Loucy (cell line): ENCODE measurements at regions not wholly inside any gene's neighbourhood (a gene's known extent, or its start where the extent isn't known, plus 50 kb on each side); places are given as distances from the start of the nearest gene placed in this dataset.

Source experiments
- H2AFZ ChIP-seq: fragments of 200-600 bp; sonication (generic); 2 replicates; pipeline ENCODE4 v1.6.0; 2016; ENCODE audit warnings: antibody characterized with exemption, mild to moderate bottlenecking, low read length, moderate library complexity
- H3F3A ChIP-seq: fragments of 200-600 bp; 2 replicates; pipeline ENCODE4 v1.6.0; 2016; ENCODE audit warnings: antibody characterized with exemption, low read depth, mild to moderate bottlenecking
- H3K27me3 ChIP-seq: fragments of 200-600 bp; sonication (generic); 2 replicates; pipeline ENCODE4 v1.6.1; 2014; ENCODE audit warnings: low read length, mild to moderate bottlenecking; ENCODE audit not compliant: insufficient read depth, poor library complexity, severe bottlenecking
- H3K36me3 ChIP-seq: fragments of 200-600 bp; sonication (generic); 2 replicates; pipeline ENCODE4 v1.6.1; 2016; ENCODE audit warnings: low read length; ENCODE audit not compliant: insufficient read depth
- H3K4me1 ChIP-seq: fragments of 200-600 bp; sonication (generic); 2 replicates; pipeline ENCODE4 v1.5.1; 2014; ENCODE audit warnings: low read length, mild to moderate bottlenecking; ENCODE audit not compliant: insufficient read depth, poor library complexity, severe bottlenecking
- H3K4me2 ChIP-seq: fragments of 200-600 bp; sonication (generic); 2 replicates; pipeline ENCODE4 v1.6.0; 2014; ENCODE audit warnings: antibody characterized with exemption, low read length, low read depth, mild to moderate bottlenecking; ENCODE audit not compliant: poor library complexity, severe bottlenecking
- H3K4me3 ChIP-seq: fragments of 200-600 bp; sonication (generic); 2 replicates; pipeline ENCODE4 v1.5.1; 2014; ENCODE audit warnings: low read length, mild to moderate bottlenecking, mixed read lengths; ENCODE audit not compliant: poor library complexity, severe bottlenecking
- H3K79me2 ChIP-seq: fragments of 200-600 bp; sonication (generic); 2 replicates; pipeline ENCODE4 v1.6.1; 2014; ENCODE audit warnings: low read length; ENCODE audit not compliant: insufficient read depth
- H3K9ac ChIP-seq: fragments of 200-600 bp; sonication (generic); 2 replicates; pipeline ENCODE4 v1.6.0; 2014; ENCODE audit warnings: mild to moderate bottlenecking, low read depth, low read length, moderate library complexity; ENCODE audit not compliant: poor library complexity, severe bottlenecking
- H3K9me2 ChIP-seq: fragments of 200-600 bp; sonication (generic); replicated peaks from 2 replicates; pipeline ENCODE4 v1.6.1; 2016; ENCODE audit warnings: low read depth, low read length, mixed read lengths
- H3K9me3 ChIP-seq: fragments of 200-600 bp; sonication (generic); 2 replicates; pipeline ENCODE4 v1.6.1; 2014; ENCODE audit warnings: mild to moderate bottlenecking, antibody characterized with exemption, low read length, low read depth; ENCODE audit not compliant: insufficient read depth
- H4K20me1 ChIP-seq: fragments of 200-600 bp; sonication (generic); 2 replicates; pipeline ENCODE4 v1.6.0; 2014; ENCODE audit warnings: antibody characterized with exemption, low read length, mild to moderate bottlenecking; ENCODE audit not compliant: insufficient read depth, poor library complexity, severe bottlenecking
- CTCF ChIP-seq: fragments of 200-600 bp; sonication (generic); conservative IDR thresholded peaks from 2 replicates; pipeline ENCODE4 v1.5.1; 2014; ENCODE audit warnings: mild to moderate bottlenecking, antibody characterized with exemption, low read length
- EZH2phosphoT487 ChIP-seq: fragments of 200-600 bp; IDR thresholded peaks from 2 replicates; pipeline ENCODE4 v1.6.1; 2018; ENCODE audit warnings: antibody characterized with exemption, mild to moderate bottlenecking, moderate library complexity, borderline replicate concordance

GRCh38 chr3:75138345-75138744 lies 523.9 kb upstream of the CNTN3 start:
- Histone ChIP-seq H3K9me2 (no peaks in the 10 kb centered on the region), H3K27me3 (no peaks in the 10 kb centered on the region), H4K20me1 (no peaks in the 10 kb centered on the region), H3K9ac (no peak overlapping the region), H3K9me3 (no peaks in the 10 kb centered on the region; the same call in 1 of the 2 replicates), H3K4me2 (no peak overlapping the region), H3K36me3 (no peaks in the 10 kb centered on the region), H3K4me1 (no peaks in the 10 kb centered on the region), H3K79me2 (no peaks in the 10 kb centered on the region), H3F3A (no peaks in the 10 kb centered on the region), H3K4me3 (no peak overlapping the region), H2AFZ (no peak overlapping the region)
- TF ChIP-seq CTCF = no peak
- TF ChIP-seq EZH2phosphoT487 = no peak

GRCh38 chr3:75140904-75141615 lies 523.1 kb upstream of the FRG2C start:
- TF ChIP-seq CTCF = no peak
- TF ChIP-seq EZH2phosphoT487 = no peak
- Histone ChIP-seq H3K9me2 (no peaks in the 10 kb centered on the region), H3K4me1 (no peaks in the 10 kb centered on the region), H3K4me3 (no peak overlapping the region), H3K36me3 (no peaks in the 10 kb centered on the region), H2AFZ (no peak overlapping the region), H3K9me3 (no peaks in the 10 kb centered on the region; the same call in 1 of the 2 replicates), H3K4me2 (no peak overlapping the region), H3K79me2 (no peaks in the 10 kb centered on the region), H4K20me1 (no peaks in the 10 kb centered on the region), H3K9ac (no peak overlapping the region), H3K27me3 (no peaks in the 10 kb centered on the region), H3F3A (no peaks in the 10 kb centered on the region)

GRCh38 chr3:75144406-75144805 lies 519.7 kb upstream of the FRG2C start:
- no peaks in the 10 kb centered on the region; the same call in 1 of the 2 replicates for H3K9me3 ChIP-seq
- H3K9ac ChIP-seq = no peak overlapping the region
- no peak for TF ChIP-seq CTCF
- no peak for TF ChIP-seq EZH2phosphoT487
- H3K9me2 ChIP-seq = no peaks in the 10 kb centered on the region
- H3F3A ChIP-seq = no peaks in the 10 kb centered on the region
- H3K79me2 ChIP-seq = no peaks in the 10 kb centered on the region
- no peaks in the 10 kb centered on the region for H3K36me3 ChIP-seq
- no peak overlapping the region for H3K4me2 ChIP-seq
- no peaks in the 10 kb centered on the region for H3K27me3 ChIP-seq
- H4K20me1 ChIP-seq = no peaks in the 10 kb centered on the region
- no peaks in the 10 kb centered on the region for H3K4me1 ChIP-seq
- H3K4me3 ChIP-seq = no peak overlapping the region
- H2AFZ ChIP-seq = no peak overlapping the region
